H9 (cell line): ENCODE measurements at regions not wholly inside any gene's neighbourhood (a gene's known extent, or its start where the extent isn't known, plus 50 kb on each side); places are given as distances from the start of the nearest gene placed in this dataset.

ENCODE experiments used
- DNase-seq: peaks from one replicate; pipeline ENCODE4 v3.0.0-alpha.2; 2017
- H2AFZ ChIP-seq: one replicate; pipeline ENCODE4 v1.6.1; 2013; ENCODE audit warnings: mild to moderate bottlenecking, low read length, control low read depth, moderate library complexity
- H2AK5ac ChIP-seq: 2 replicates; pipeline ENCODE4 v1.6.1; 2013; ENCODE audit warnings: low read length, control low read depth, mixed read lengths; ENCODE audit not compliant: insufficient read length
- H2BK120ac ChIP-seq: one replicate; pipeline ENCODE4 v1.6.1; 2013; ENCODE audit warnings: low read depth, mild to moderate bottlenecking, low read length, control low read depth, inconsistent platforms; ENCODE audit not compliant: poor library complexity, severe bottlenecking
- H2BK12ac ChIP-seq: 2 replicates; pipeline ENCODE4 v1.6.1; 2013; ENCODE audit warnings: low read length, control low read depth, mixed read lengths, low read depth; ENCODE audit not compliant: insufficient read length
- H2BK15ac ChIP-seq: 2 replicates; pipeline ENCODE4 v1.6.1; 2013; ENCODE audit warnings: low read depth, low read length, control low read depth
- H2BK20ac ChIP-seq: one replicate; pipeline ENCODE4 v1.6.1; 2013; ENCODE audit warnings: low read depth, mild to moderate bottlenecking, low read length, control low read depth, inconsistent platforms; ENCODE audit not compliant: poor library complexity, severe bottlenecking
- H2BK5ac ChIP-seq: 2 replicates; pipeline ENCODE4 v1.6.1; 2013; ENCODE audit warnings: low read length, control low read depth, mixed read lengths; ENCODE audit not compliant: insufficient read length
- H3K14ac ChIP-seq: 2 replicates; pipeline ENCODE4 v1.6.1; 2013; ENCODE audit warnings: low read length, control low read depth; ENCODE audit not compliant: insufficient read depth
- H3K18ac ChIP-seq: 2 replicates; pipeline ENCODE4 v1.6.1; 2013; ENCODE audit warnings: low read depth, mild to moderate bottlenecking, mixed read lengths, low read length, control low read depth; ENCODE audit not compliant: insufficient read length
- H3K23ac ChIP-seq: 2 replicates; pipeline ENCODE4 v1.6.1; 2013; ENCODE audit warnings: low read length, control low read depth, mixed read lengths, low read depth; ENCODE audit not compliant: insufficient read length
- H3K23me2 ChIP-seq: 2 replicates; pipeline ENCODE4 v1.6.1; 2013; ENCODE audit warnings: low read depth, mild to moderate bottlenecking, mixed read lengths, low read length, control low read depth; ENCODE audit not compliant: insufficient read length, poor library complexity, severe bottlenecking
- H3K27ac ChIP-seq: 2 replicates; pipeline ENCODE4 v1.5.1; 2013; ENCODE audit warnings: low read length, control low read depth, mixed read lengths, low read depth; ENCODE audit not compliant: insufficient read length
- H3K27me3 ChIP-seq: 2 replicates; pipeline ENCODE4 v1.6.1; 2013; ENCODE audit warnings: low read length, control low read depth, inconsistent platforms; ENCODE audit not compliant: insufficient read depth
- H3K4ac ChIP-seq: 2 replicates; pipeline ENCODE4 v1.6.1; 2013; ENCODE audit warnings: low read depth, mild to moderate bottlenecking, control low read depth, inconsistent platforms, low read length, moderate library complexity
- H3K4me1 ChIP-seq: 2 replicates; pipeline ENCODE4 v1.6.1; 2013; ENCODE audit warnings: low read length, control low read depth, inconsistent platforms; ENCODE audit not compliant: insufficient read depth
- H3K4me2 ChIP-seq: 2 replicates; pipeline ENCODE4 v1.6.1; 2013; ENCODE audit warnings: low read length, control low read depth, mixed read lengths; ENCODE audit not compliant: insufficient read length, insufficient read depth
- H3K56ac ChIP-seq: 2 replicates; pipeline ENCODE4 v1.6.1; 2013; ENCODE audit warnings: low read depth, mild to moderate bottlenecking, mixed read lengths, low read length, control low read depth; ENCODE audit not compliant: insufficient read length
- H3K79me1 ChIP-seq: 2 replicates; pipeline ENCODE4 v1.6.1; 2013; ENCODE audit warnings: low read depth, mild to moderate bottlenecking, moderate library complexity, low read length, control low read depth, inconsistent platforms; ENCODE audit not compliant: insufficient read depth, poor library complexity, severe bottlenecking
- H3K79me2 ChIP-seq: 2 replicates; pipeline ENCODE4 v1.6.1; 2013; ENCODE audit warnings: low read length, control low read depth, inconsistent platforms; ENCODE audit not compliant: insufficient read depth
- H3K9ac ChIP-seq: 2 replicates; pipeline ENCODE4 v1.6.1; 2013; ENCODE audit warnings: low read length, control low read depth, mixed read lengths; ENCODE audit not compliant: insufficient read length; ENCODE audit errors: extremely low read depth
- H3K9me3 ChIP-seq: one replicate; pipeline ENCODE4 v1.6.1; 2013; ENCODE audit warnings: low read depth, low read length, inconsistent platforms; ENCODE audit not compliant: control insufficient read depth
- H3T11ph ChIP-seq: one replicate; pipeline ENCODE4 v1.6.1; 2013; ENCODE audit warnings: mild to moderate bottlenecking, low read length, control low read depth, inconsistent platforms
- H4K20me1 ChIP-seq: one replicate; pipeline ENCODE4 v1.6.1; 2013; ENCODE audit not compliant: control insufficient read depth, insufficient read length, insufficient read depth
- H4K5ac ChIP-seq: 2 replicates; pipeline ENCODE4 v1.6.1; 2013; ENCODE audit warnings: low read depth, mild to moderate bottlenecking, mixed read lengths, low read length, control low read depth; ENCODE audit not compliant: insufficient read length
- H4K8ac ChIP-seq: replicated peaks from 2 replicates; pipeline ENCODE4 v1.6.1; 2013; ENCODE audit warnings: low read length, control low read depth, mixed read lengths, low read depth; ENCODE audit not compliant: insufficient read length
- H4K91ac ChIP-seq: 2 replicates; pipeline ENCODE4 v1.6.1; 2013; ENCODE audit warnings: low read depth, mild to moderate bottlenecking, moderate library complexity, mixed read lengths, low read length, control low read depth; ENCODE audit not compliant: insufficient read length
- H3K27ac Mint-ChIP-seq, 3 experiments: 2 replicates in 2 of 3; 3 replicates in 1 of 3; pipeline ENCODE4 v1.8.0; 2020 to 2021; ENCODE audit warnings: mixed read lengths in 3 of 3, mild to moderate bottlenecking in 1 of 3, moderate library complexity in 1 of 3
- H3K27me3 Mint-ChIP-seq: 2 replicates; pipeline ENCODE4 v1.8.0; 2021; ENCODE audit warnings: low read depth, mild to moderate bottlenecking, moderate library complexity, mixed read lengths
- H3K36me3 Mint-ChIP-seq, 3 experiments: 2 replicates in 2 of 3; 3 replicates in 1 of 3; pipeline ENCODE4 v1.8.0; 2020 to 2021; ENCODE audit warnings: low read depth in 3 of 3, mixed read lengths in 3 of 3; ENCODE audit not compliant: insufficient read depth in 1 of 3
- H3K4me1 Mint-ChIP-seq, 2 experiments: 2 replicates each; pipeline ENCODE4 v1.8.0; 2020; ENCODE audit warnings: mixed read lengths in 2 of 2
- H3K4me3 Mint-ChIP-seq, 2 experiments: 2 replicates in 1 of 2; 3 replicates in 1 of 2; pipeline ENCODE4 v1.8.0; 2020 to 2021; ENCODE audit warnings: mild to moderate bottlenecking in 2 of 2, mixed read lengths in 2 of 2, moderate library complexity in 1 of 2
- H3K9me3 Mint-ChIP-seq, 2 experiments: 2 replicates in 1 of 2; 3 replicates in 1 of 2; pipeline ENCODE4 v1.8.0; 2020; ENCODE audit warnings: mild to moderate bottlenecking in 2 of 2, mixed read lengths in 2 of 2, moderate library complexity in 1 of 2
- CTCF ChIP-seq: fragments of 200-600 bp; sonication (generic); conservative IDR thresholded peaks from 3 replicates; pipeline ENCODE4 v1.8.0; 2021; ENCODE audit warnings: antibody characterized with exemption, mild to moderate bottlenecking
- WGBS: extraction: QIAGEN DNeasy Blood & Tissue Kit; methylation state at CpG from one replicate; pipeline ENCODE4 v1.1.7; 2013; ENCODE audit warnings: missing lambda C conversion rate, low lambda C conversion rate, mixed read lengths; ENCODE audit not compliant: insufficient read length; ENCODE audit errors: extremely low coverage; 5-methylcytosine and 5-hydroxymethylcytosine counted together

- H4K8ac ChIP-seq: no peak overlapping the region
- no CpG with 5 or more reads among the region's 1 CpG for WGBS
- no peaks in the 10 kb centered on the region for H3K27me3 ChIP-seq
- no peak overlapping the region for H3K56ac ChIP-seq
- peaks cover 2% of the 10 kb centered on the region; the same call in 1 of the 2 replicates for H3K4me1 ChIP-seq
- no peak overlapping the region for H3K4me2 ChIP-seq
- Mint-ChIP-seq H3K4me3 (no peak overlapping the region), H3K36me3 (no peaks in the 10 kb centered on the region), H3K27ac (peak overlapping the region in 2 of 3 experiments; percentile 1 to 40; a peak in 2 of 7 replicates), H3K9me3 (no peaks in the 10 kb centered on the region), H3K27me3 (no peaks in the 10 kb centered on the region), H3K4me1 (peaks cover 19% of the 10 kb centered on the region in 2 experiments)
- no peak overlapping the region for H4K91ac ChIP-seq
- no peak overlapping the region for H2AK5ac ChIP-seq
- no peaks in the 10 kb centered on the region for H4K20me1 ChIP-seq
- no peak overlapping the region for H3K4ac ChIP-seq
- no peak overlapping the region for H2BK12ac ChIP-seq
- no peak overlapping the region for H2BK5ac ChIP-seq
- H4K5ac ChIP-seq: no peak overlapping the region
- H3K9me3 ChIP-seq: no peaks in the 10 kb centered on the region
- no peak overlapping the region for H2BK15ac ChIP-seq
- no peak for DNase-seq
- H3K9ac ChIP-seq: no peak overlapping the region
- H3K27ac ChIP-seq: no peak overlapping the region
- no peaks in the 10 kb centered on the region for H3K23me2 ChIP-seq
- H2AFZ ChIP-seq: no peak overlapping the region
- H3K23ac ChIP-seq: no peak overlapping the region
- no peak overlapping the region for H3K18ac ChIP-seq
- no peak for TF ChIP-seq CTCF
- H3K79me1 ChIP-seq: no peaks in the 10 kb centered on the region
- H3T11ph ChIP-seq: no peak overlapping the region
- H2BK20ac ChIP-seq: no peak overlapping the region
- no peak overlapping the region for H3K14ac ChIP-seq
- H3K79me2 ChIP-seq: no peaks in the 10 kb centered on the region
- H2BK120ac ChIP-seq: no peak overlapping the region
Measured at GRCh38 chr6:113343940-113344339, 513.2 kb upstream of the MARCKS start.
